GM18508 (cell line): ENCODE measurements at regions not wholly inside any gene's neighbourhood (a gene's known extent, or its start where the extent isn't known, plus 50 kb on each side); places are given as distances from the start of the nearest gene placed in this dataset.
"Not testable (repeated sequence)": the region's sequence is repeated elsewhere in the genome, so short reads cannot be mapped to it uniquely, and the experiment has no call there.

Source experiments
- ATAC-seq: cut with Tn5 transposase; IDR thresholded peaks from one replicate; pipeline ENCODE4 v1.9.1; 2021; ENCODE audit warnings: moderate number of reproducible peaks; ENCODE audit not compliant: insufficient read depth, unreplicated experiment

DNA sequence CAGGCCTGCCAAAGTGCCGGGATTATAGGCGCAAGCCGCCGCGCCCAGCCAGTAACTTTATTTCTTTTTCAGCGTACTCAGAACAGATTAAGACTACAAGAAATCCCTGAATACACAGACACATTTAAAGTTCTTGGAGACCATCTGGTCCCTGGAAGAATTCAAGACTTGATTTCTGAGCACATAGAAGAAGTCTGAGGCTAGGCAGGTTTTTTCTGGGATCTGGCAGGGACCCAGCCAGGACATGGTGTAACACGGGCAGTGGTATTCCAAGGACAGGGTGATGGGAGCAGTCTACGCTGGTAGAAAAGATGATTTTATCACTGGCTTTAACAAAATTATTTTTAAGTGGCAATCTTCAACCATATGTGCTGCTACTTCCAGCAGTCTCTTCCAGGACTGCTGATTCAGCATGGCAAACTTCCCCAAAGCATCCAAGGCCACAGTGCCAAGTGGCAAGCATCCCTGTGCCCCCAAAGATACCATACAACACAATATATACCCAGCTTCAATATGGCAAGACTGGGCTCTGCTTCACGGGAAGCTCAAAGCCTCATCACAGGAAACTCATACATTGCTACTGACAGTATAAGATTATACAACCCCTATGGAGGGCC, 105.2 kb upstream of the OR5AK2 start:
- ATAC-seq: no peak

DNA sequence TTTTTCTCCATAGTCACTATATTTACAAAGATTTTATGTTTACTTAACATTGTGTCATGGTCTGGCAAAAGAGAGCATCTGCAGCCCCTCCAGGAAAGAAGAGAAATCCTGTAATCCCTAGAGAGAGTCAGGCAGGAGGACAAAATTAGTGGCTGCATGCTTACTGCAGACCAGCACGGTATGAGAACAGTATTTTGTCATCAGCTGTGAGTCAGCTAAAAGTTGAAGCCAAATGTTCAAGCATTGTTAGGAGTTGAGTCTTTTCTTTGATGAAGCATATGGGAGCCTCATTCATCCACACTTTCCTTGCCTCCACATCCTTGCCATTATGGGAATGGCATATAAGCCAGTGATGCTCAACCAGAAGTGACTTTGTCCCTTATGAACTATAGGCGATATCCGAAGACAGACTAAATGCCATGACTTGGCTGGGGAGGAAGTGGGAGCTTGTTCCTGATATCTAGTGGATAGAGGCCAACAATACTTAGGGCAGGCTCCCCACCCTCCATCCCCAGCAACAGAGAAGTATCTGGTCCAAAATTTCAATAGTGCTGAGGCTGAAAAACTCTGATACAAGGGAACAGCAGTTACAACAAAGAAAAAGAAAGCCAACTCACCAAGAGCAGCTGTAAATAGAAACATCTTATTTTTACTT, 112.0 kb upstream of the OR5AK2 start:
- no peak for ATAC-seq

DNA sequence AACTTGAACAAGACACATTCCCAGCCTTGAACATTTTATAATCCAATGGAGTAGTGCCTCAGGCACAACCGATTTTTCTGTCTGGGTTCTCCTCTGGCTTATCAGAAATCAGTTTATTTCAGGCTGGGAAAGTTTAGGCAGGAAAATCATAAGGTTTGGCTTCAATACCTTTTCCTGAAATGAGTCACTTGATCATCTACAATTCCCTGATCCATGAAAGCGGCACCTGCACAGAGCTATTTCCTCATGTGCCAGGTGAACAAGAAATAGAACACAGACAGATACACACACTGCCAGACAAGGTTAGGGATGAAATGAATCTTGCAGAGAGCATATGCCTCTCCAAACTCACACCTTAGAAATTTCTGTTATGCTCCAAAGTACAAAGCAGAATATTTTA, 106.7 kb upstream of the OR9G4 start:
- ATAC-seq: no peak

DNA sequence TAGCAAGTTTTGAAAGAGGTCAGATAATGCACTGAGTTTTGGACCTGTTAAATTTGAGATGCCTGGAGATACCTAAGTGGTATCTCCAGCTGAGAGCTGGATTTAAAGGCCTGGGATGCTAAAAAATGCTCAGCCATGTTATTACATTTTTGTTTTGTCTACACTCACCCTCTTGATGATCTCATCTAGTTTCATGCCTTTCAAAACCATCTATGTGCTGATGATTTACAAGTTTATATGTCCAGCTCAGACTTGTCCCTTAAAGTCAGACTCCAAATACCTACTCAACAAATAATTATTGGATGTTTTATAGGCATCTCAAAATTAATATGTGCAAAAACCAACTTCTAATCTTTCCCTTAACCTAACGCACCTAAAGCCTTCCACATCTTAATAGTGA, 103.6 kb upstream of the OR9G4 start:
- no peak for ATAC-seq

GRCh38 chr11:56849852-56850251, 101.4 kb upstream of the OR9G4 start:
- no peak for ATAC-seq

DNA sequence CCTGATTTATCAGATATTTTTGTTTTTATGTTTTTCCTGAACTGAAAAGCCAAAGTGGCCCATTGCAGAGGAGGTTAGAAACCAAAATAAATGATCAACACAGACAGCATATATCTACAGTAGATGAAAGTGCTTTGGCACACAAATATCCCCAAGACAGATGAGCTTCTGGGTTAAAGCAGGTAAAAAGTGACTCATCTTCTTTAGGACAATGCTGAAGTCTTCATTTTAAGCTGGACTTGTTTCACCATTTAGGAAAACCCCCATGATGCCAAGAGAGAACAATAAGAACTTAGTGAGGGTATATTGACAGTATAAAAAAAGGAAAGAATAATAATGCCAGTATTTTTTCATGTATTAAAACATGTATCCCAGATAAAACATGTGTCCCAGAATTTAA, 100.8 kb upstream of the OR9G4 start:
- ATAC-seq: no peak

GRCh38 chr11:56848141-56848809, 99.8 kb upstream of the OR9G4 start:
- no peak for ATAC-seq

DNA sequence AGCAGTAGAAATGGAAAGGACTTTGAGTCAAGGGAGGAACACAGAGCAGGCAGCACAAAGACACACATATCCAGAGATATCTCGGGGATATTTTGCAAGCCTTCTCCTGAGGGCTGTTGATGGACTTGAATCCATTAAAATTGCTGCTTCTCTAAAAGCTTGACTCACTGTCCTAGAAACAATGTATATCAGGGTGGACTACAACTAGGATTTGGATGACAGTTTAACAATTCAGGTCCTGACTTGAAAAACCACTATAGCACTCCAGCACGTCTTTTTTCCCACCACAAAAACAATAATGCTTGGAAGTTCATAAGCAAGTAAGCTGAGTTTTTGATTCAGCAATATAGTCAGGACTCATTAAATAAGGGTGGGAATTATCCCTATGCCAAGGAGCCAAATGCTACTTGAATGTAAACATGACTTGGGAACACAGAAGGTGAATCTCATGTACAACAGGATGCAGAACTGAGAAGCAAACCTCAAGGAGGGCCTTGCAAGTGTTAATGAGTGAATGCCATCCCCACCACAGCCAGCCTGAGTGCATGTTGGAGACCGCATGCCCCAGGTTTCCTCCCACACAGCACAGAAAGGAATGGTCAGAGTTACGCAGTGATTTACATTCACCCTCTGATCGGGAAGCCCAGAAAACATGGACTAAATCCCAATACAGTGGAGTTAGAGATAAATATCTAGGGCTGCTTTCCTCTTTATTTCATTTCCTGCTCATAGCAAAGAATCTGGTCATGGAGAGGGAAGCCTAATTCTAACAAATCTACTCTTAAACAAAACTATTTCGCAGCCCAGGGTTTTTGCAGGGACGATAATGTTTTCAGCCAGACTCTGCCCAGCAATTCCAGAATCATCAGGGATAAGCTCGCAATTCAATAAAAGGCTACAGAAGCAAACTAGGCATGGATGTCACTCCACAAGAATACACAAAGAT, 98.4 kb upstream of the OR9G4 start:
- no peak for ATAC-seq

GRCh38 chr11:56845121-56845732, 96.7 kb upstream of the OR9G4 start:
- no peak for ATAC-seq

DNA sequence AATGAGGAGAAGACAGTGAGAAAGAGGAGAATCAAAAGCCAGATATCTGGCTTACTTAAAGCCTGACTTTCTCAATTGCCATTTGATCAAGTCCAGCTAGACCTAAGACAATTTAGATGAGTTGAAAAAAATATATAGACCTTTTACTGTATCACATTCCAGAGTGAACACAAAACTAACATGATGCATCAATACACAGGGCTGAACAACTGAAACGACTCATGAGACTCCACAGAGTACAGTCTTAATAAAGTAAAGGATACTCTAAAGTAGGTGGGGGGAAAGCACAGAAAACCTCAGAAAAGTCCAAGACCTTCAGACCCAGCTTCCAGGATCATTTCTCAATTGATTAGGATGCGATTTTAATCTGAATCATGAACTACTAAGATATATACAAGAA, 95.3 kb upstream of the OR9G4 start:
- no peak for ATAC-seq

GRCh38 chr11:56842814-56843794, 94.6 kb upstream of the OR9G4 start:
- no peak for ATAC-seq

GRCh38 chr11:56841210-56841810, 92.8 kb upstream of the OR9G4 start:
- no peak for ATAC-seq

GRCh38 chr11:56827357-56827756, 78.9 kb upstream of the OR9G4 start:
- not testable (repeated sequence) for ATAC-seq

GRCh38 chr11:56819916-56820315, 71.4 kb upstream of the OR9G4 start:
- no peak for ATAC-seq

DNA sequence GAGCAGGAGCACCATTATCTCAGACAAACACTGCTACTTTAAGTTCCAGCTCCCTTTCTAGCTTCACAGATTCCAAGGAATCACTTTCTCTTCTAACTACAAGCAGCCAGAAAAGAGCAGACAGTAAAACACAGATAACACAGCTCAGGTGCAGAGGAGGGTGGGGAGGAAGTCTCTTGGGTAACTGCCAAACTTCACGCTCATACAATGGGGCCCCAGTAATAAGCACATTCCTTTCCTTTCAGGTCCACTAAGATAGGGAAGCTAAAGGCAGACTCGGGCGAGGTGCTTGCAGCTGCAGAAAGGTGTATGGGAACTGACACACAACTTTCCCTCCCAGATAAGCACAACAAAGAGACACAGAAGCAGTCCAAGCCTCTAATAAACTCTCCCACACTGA, 69.2 kb upstream of the OR9G4 start:
- ATAC-seq: no peak

GRCh38 chr11:56816259-56816658, 67.8 kb upstream of the OR9G4 start:
- ATAC-seq: no peak

DNA sequence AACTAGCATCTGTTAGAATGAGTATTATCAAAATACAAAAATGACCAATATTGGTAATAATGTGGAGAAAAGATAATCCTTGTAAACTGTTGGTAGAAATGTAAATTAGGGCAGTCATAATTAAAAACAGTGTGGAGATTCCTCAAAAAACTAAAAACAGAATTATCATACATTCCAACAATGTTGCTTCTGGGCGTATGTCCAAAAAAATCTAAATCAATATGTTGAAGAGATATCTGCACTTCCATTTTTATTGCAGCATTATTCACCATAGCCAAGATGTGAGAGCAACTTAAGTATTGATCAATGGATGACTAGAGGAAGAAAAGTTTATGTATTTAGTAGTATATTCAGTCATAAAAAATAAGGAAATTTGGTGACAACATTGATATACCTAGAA, 59.8 kb upstream of the OR9G4 start:
- ATAC-seq: no peak

DNA sequence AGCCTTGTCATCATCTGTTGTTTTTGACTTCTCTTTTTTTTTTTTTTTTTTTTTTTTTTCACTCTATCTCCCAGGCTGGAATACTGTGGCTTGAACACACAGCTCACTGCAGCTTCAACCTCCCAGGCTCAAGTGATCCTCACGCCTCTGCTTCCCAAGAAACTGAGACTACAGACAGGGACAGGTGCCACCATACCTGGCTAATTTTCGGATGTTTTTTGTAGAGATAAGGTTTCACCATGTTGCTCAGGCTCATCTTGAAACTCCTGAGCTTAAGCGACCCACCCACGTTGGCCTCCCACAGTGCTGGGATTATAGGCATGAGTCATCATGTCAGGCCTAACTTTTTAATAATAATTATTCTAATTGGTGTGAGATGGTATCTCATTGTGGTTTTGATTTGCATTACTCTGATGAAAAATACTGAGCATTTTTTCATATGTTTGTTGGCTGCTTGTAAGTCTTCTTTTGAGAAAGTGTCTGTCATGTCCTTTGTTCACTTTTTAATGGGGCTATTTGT, 51.3 kb upstream of the OR9G4 start:
- ATAC-seq: no peak
